ENCODE measurements at regions not wholly inside any gene's neighbourhood (a gene's known extent, or its start where the extent isn't known, plus 50 kb on each side); places are given as distances from the start of the nearest gene placed in this dataset.

DNA sequence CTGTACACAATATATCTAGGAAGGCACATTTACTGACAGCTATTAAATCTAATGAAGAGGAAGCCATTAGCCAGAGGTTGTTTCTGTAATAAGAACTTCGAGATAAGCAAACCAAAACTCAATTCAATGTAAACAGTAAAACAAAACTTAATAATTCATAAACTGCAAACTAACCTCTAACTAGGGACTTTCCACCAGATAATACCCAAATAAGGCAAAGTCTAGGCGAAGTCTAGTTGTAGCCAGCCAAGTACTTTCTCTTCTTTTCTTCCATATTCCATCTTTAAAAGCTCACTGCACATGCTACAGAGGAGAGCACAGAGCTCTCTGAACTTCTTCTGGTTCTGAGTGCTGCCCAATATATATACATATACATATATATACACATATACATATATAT is 229.9 kb upstream of the ANO5 start:
- H3K27me3 Mint-ChIP-seq: no peaks in the 10 kb centered on the region
- DNase-seq: no peak
- H3K9me3 ChIP-seq (ENCODE audit: control insufficient read depth in 2 of 3, low read length in 3 of 3): no peaks in the 10 kb centered on the region
- H3K4me1 ChIP-seq (ENCODE audit: control insufficient read depth in 2 of 2, insufficient read depth in 2 of 2, low read length in 2 of 2): no peaks in the 10 kb centered on the region
- ChIA-PET POLR2A (no interaction called here), CTCF (no interaction called here)
- ATAC-seq: no peak
- no peak overlapping the region for H3K4me3 Mint-ChIP-seq
- H3K36me3 Mint-ChIP-seq: no peaks in the 10 kb centered on the region
- H3K27ac ChIP-seq (ENCODE audit: low read depth, low read length): no peak overlapping the region
- H3K9me3 Mint-ChIP-seq: peaks cover 0 to 27% (median 5%) of the 10 kb centered on the region in 11 donors
- intact Hi-C loops (cut with micrococcal nuclease): no loop called here
- no peak overlapping the region for H3K27ac Mint-ChIP-seq
- H3K4me3 ChIP-seq (ENCODE audit: low read length): no peak overlapping the region
- H3K36me3 ChIP-seq (ENCODE audit: control insufficient read depth in 2 of 3, insufficient read depth in 3 of 3, low read length in 3 of 3): no peaks in the 10 kb centered on the region
- no peaks in the 10 kb centered on the region for H3K27me3 ChIP-seq (ENCODE audit: control insufficient read depth in 2 of 2, insufficient read depth in 2 of 2, low read length in 2 of 2)
- H3K4me1 Mint-ChIP-seq: no peaks in the 10 kb centered on the region

DNA sequence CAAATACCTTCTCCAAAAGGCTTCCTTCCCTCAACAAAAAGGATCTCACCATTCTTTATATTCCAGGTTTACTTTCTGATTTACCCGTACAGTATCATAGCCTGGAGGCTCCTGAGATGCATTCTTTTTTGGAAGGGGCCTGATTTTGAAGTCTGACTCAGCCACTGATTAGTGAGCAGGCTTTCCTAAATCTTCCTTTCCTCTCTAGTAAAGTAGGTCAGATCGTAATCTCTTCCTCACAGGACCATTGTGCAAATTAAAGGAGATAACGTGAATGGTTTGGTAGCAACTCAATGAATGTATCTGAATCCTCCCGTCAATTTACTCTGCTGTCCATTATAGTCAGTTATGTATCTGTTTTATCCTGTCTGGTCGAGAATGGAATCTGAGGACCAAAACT is 227.7 kb upstream of the ANO5 start:
- CTCF ChIA-PET: no interaction called here

DNA sequence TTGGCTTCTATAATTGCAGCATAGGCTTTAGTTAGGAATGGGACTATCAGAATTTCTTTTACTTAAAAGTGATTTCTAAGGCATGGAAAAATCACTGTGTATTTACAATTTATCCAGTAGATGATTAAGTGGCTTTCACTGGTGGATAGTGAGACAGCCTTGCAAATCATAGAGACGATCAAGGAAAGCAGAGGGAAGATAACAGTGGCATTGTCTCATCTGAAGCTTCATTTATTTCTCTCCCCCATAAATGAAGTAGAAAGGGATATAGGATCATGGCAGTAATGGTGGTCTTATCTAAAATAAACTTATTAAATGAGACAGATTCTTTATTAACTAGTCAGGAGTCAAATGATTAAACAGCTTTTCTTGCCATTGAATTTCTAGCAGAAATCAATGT is 224.2 kb upstream of the ANO5 start:
- POLR2A ChIA-PET: no interaction called here
- Mint-ChIP-seq H3K4me1 (no peaks in the 10 kb centered on the region), H3K27ac (no peak overlapping the region), H3K27me3 (no peaks in the 10 kb centered on the region), H3K4me3 (no peak overlapping the region), H3K36me3 (no peaks in the 10 kb centered on the region), H3K9me3 (peaks cover 0 to 24% (median 6%) of the 10 kb centered on the region in 11 donors)
- no peaks in the 10 kb centered on the region for H3K9me3 ChIP-seq (ENCODE audit: control insufficient read depth in 2 of 3, low read length in 3 of 3)
- CTCF ChIA-PET: no interaction called here
- ATAC-seq: no peak
- no peak overlapping the region for H3K4me3 ChIP-seq (ENCODE audit: low read length)
- no peaks in the 10 kb centered on the region for H3K4me1 ChIP-seq (ENCODE audit: control insufficient read depth in 2 of 2, insufficient read depth in 2 of 2, low read length in 2 of 2)
- intact Hi-C loops (cut with micrococcal nuclease): no loop called here
- H3K36me3 ChIP-seq (ENCODE audit: control insufficient read depth in 2 of 3, insufficient read depth in 3 of 3, low read length in 3 of 3): no peaks in the 10 kb centered on the region
- H3K27me3 ChIP-seq (ENCODE audit: control insufficient read depth in 2 of 2, insufficient read depth in 2 of 2, low read length in 2 of 2): no peaks in the 10 kb centered on the region
- no peak overlapping the region for H3K27ac ChIP-seq (ENCODE audit: low read depth, low read length)
- DNase-seq: no peak

More for the DNA sequence above, 227.7 kb upstream of the ANO5 start:
- Mint-ChIP-seq H3K4me1 (no peaks in the 10 kb centered on the region), H3K9me3 (peaks cover 0 to 15% (median 4%) of the 10 kb centered on the region in 11 donors), H3K27ac (no peak overlapping the region), H3K4me3 (no peak overlapping the region), H3K36me3 (no peaks in the 10 kb centered on the region), H3K27me3 (no peaks in the 10 kb centered on the region)
- H3K27ac ChIP-seq (ENCODE audit: low read depth, low read length): no peak overlapping the region
- no peaks in the 10 kb centered on the region for H3K36me3 ChIP-seq (ENCODE audit: control insufficient read depth in 2 of 3, insufficient read depth in 3 of 3, low read length in 3 of 3)
- no peak overlapping the region for H3K4me3 ChIP-seq (ENCODE audit: low read length)
- H3K9me3 ChIP-seq (ENCODE audit: control insufficient read depth in 2 of 3, low read length in 3 of 3): no peaks in the 10 kb centered on the region
- DNase-seq (no peak), ATAC-seq (no peak)
- intact Hi-C loops (cut with micrococcal nuclease): no loop called here
- no peaks in the 10 kb centered on the region for H3K4me1 ChIP-seq (ENCODE audit: control insufficient read depth in 2 of 2, insufficient read depth in 2 of 2, low read length in 2 of 2)
- POLR2A ChIA-PET: no interaction called here
- no peaks in the 10 kb centered on the region for H3K27me3 ChIP-seq (ENCODE audit: control insufficient read depth in 2 of 2, insufficient read depth in 2 of 2, low read length in 2 of 2)

DNA sequence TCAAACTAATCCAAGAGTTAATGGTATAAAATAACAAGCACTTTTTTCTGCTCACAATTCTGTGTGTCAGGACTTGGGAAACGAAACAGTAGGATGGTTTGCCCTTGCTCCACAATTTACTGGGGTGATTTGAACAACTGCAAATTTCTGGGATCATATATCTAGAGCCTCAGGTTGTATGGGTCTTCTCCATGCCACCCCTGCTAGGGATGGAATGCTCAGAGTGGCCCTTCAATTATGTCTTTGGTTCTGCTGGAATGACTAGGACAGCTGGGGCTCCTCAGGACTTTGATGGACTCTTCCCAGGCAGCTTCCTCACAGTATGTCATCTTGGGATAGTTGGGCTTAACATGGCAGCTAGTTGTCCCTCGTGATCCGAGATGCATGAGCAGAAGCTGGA is 223.0 kb upstream of the ANO5 start:
- no peaks in the 10 kb centered on the region for H3K9me3 ChIP-seq (ENCODE audit: control insufficient read depth in 2 of 3, low read length in 3 of 3)
- DNase-seq (no peak), ATAC-seq (no peak)
- no peaks in the 10 kb centered on the region for H3K27me3 Mint-ChIP-seq
- H3K27me3 ChIP-seq (ENCODE audit: control insufficient read depth in 2 of 2, insufficient read depth in 2 of 2, low read length in 2 of 2): no peaks in the 10 kb centered on the region
- H3K9me3 Mint-ChIP-seq: peaks cover 0 to 24% (median 4%) of the 10 kb centered on the region in 11 donors
- intact Hi-C loops (cut with micrococcal nuclease): no loop called here
- no peaks in the 10 kb centered on the region for H3K4me1 Mint-ChIP-seq
- H3K36me3 Mint-ChIP-seq: no peaks in the 10 kb centered on the region
- H3K4me3 ChIP-seq (ENCODE audit: low read length): no peak overlapping the region
- H3K36me3 ChIP-seq (ENCODE audit: control insufficient read depth in 2 of 3, insufficient read depth in 3 of 3, low read length in 3 of 3): no peaks in the 10 kb centered on the region
- H3K27ac ChIP-seq (ENCODE audit: low read depth, low read length): no peak overlapping the region
- H3K27ac Mint-ChIP-seq: no peak overlapping the region
- H3K4me3 Mint-ChIP-seq: no peak overlapping the region
- ChIA-PET CTCF (no interaction called here), POLR2A (no interaction called here)
- no peaks in the 10 kb centered on the region for H3K4me1 ChIP-seq (ENCODE audit: control insufficient read depth in 2 of 2, insufficient read depth in 2 of 2, low read length in 2 of 2)

DNA sequence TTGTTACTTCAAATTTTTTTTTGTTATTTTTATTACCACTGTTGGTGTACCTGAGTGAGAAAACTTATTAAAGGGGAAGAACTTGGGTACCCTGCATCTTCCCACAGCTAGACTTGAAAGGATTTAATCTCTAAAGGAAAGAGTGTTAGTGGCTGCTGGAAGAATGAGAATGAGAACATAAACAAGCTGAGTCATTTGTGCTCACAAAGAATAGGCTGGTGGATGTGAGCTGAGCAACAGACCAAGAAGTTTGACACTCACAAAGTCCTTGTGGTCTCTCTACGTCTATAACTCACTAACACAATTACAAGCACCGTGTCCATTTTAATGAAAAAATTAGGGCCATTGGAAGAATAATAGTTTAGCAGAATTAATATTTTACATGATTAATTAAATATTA is 217.6 kb upstream of the ANO5 start:
- DNase-seq: no peak
- H3K9me3 Mint-ChIP-seq: peaks cover 0 to 19% (median 4%) of the 10 kb centered on the region in 11 donors
- H3K4me3 Mint-ChIP-seq: no peak overlapping the region
- no peak overlapping the region for H3K27ac Mint-ChIP-seq
- H3K9me3 ChIP-seq (ENCODE audit: control insufficient read depth in 2 of 3, low read length in 3 of 3): no peaks in the 10 kb centered on the region
- H3K36me3 ChIP-seq (ENCODE audit: control insufficient read depth in 2 of 3, insufficient read depth in 3 of 3, low read length in 3 of 3): no peaks in the 10 kb centered on the region
- CTCF ChIA-PET: no interaction called here
- POLR2A ChIA-PET: no interaction called here
- H3K4me3 ChIP-seq (ENCODE audit: low read length): no peak overlapping the region
- H3K27me3 ChIP-seq (ENCODE audit: control insufficient read depth in 2 of 2, insufficient read depth in 2 of 2, low read length in 2 of 2): no peaks in the 10 kb centered on the region
- H3K4me1 ChIP-seq (ENCODE audit: control insufficient read depth in 2 of 2, insufficient read depth in 2 of 2, low read length in 2 of 2): no peaks in the 10 kb centered on the region
- H3K27me3 Mint-ChIP-seq: no peaks in the 10 kb centered on the region
- no peaks in the 10 kb centered on the region for H3K36me3 Mint-ChIP-seq
- no peaks in the 10 kb centered on the region for H3K4me1 Mint-ChIP-seq
- ATAC-seq: no peak
- intact Hi-C loops (cut with micrococcal nuclease): no loop called here
- H3K27ac ChIP-seq (ENCODE audit: low read depth, low read length): no peak overlapping the region

DNA sequence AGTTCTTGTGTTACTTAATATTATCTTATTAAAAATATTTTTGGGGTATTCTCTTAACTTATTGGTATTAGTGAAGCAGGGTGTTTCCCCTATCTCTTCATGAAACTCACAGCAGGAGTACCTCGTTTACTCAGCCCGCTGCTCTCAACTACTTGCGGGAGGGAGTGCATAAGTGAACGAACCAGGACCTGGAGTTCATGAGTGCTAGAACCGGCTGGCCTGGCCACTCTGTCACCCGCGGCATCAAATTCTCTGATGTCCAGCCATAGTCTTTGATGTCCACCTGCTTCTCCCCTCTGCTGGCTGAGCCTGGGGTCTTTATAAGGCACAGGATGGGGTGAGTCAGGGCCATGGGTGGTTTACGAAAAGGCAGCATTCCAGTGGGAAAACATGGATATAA is 216.7 kb upstream of the ANO5 start:
- no peaks in the 10 kb centered on the region for H3K36me3 ChIP-seq (ENCODE audit: control insufficient read depth in 2 of 3, insufficient read depth in 3 of 3, low read length in 3 of 3)
- peaks cover 0 to 19% (median 4%) of the 10 kb centered on the region in 11 donors for H3K9me3 Mint-ChIP-seq
- no peak overlapping the region for H3K27ac ChIP-seq (ENCODE audit: low read depth, low read length)
- intact Hi-C loops (cut with micrococcal nuclease): no loop called here
- H3K9me3 ChIP-seq (ENCODE audit: control insufficient read depth in 2 of 3, low read length in 3 of 3): no peaks in the 10 kb centered on the region
- DNase-seq (no peak), ATAC-seq (no peak)
- no peaks in the 10 kb centered on the region for H3K27me3 Mint-ChIP-seq
- H3K4me3 Mint-ChIP-seq: no peak overlapping the region
- H3K27me3 ChIP-seq (ENCODE audit: control insufficient read depth in 2 of 2, insufficient read depth in 2 of 2, low read length in 2 of 2): no peaks in the 10 kb centered on the region
- ChIA-PET POLR2A (no interaction called here), CTCF (no interaction called here)
- H3K36me3 Mint-ChIP-seq: no peaks in the 10 kb centered on the region
- H3K4me3 ChIP-seq (ENCODE audit: low read length): no peak overlapping the region
- no peaks in the 10 kb centered on the region for H3K4me1 Mint-ChIP-seq
- no peaks in the 10 kb centered on the region for H3K4me1 ChIP-seq (ENCODE audit: control insufficient read depth in 2 of 2, insufficient read depth in 2 of 2, low read length in 2 of 2)
- no peak overlapping the region for H3K27ac Mint-ChIP-seq

DNA sequence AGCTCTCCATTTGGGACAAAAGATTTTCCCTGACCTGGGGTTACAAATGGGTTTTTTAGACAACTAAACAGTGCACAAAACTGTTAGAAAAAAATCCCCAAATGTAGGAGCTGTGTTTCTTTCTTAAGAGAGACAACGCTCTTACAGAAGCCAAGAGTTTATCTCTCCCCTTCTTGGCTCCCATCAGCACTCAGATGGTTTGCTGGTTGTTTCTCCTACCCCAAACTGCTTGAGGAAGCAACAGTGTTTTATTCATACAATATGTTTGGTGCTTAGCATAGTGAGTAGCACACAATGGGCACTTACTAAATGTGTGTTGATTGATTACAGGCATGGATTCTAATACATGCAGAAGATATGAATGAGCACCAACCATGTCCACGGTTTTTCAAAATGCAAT is 209.5 kb upstream of the ANO5 start:
- POLR2A ChIA-PET: no interaction called here
- Histone ChIP-seq H3K36me3 (ENCODE audit: control insufficient read depth in 2 of 3, insufficient read depth in 3 of 3, low read length in 3 of 3) (no peaks in the 10 kb centered on the region), H3K4me1 (ENCODE audit: control insufficient read depth in 2 of 2, insufficient read depth in 2 of 2, low read length in 2 of 2) (no peaks in the 10 kb centered on the region), H3K9me3 (ENCODE audit: control insufficient read depth in 2 of 3, low read length in 3 of 3) (no peaks in the 10 kb centered on the region), H3K27ac (ENCODE audit: low read depth, low read length) (no peak overlapping the region), H3K27me3 (ENCODE audit: control insufficient read depth in 2 of 2, insufficient read depth in 2 of 2, low read length in 2 of 2) (no peaks in the 10 kb centered on the region), H3K4me3 (ENCODE audit: low read length) (no peak overlapping the region)
- no peak for ATAC-seq
- no peak for DNase-seq
- H3K36me3 Mint-ChIP-seq: no peaks in the 10 kb centered on the region
- intact Hi-C loops (cut with micrococcal nuclease): no loop called here
- peaks cover 0 to 14% (median 3%) of the 10 kb centered on the region in 11 donors for H3K9me3 Mint-ChIP-seq
- no peaks in the 10 kb centered on the region for H3K4me1 Mint-ChIP-seq
- no peak overlapping the region for H3K27ac Mint-ChIP-seq
- CTCF ChIA-PET: no interaction called here
- no peaks in the 10 kb centered on the region for H3K27me3 Mint-ChIP-seq
- H3K4me3 Mint-ChIP-seq: no peak overlapping the region
